ENCODE measurements at regions not wholly inside any gene's neighbourhood (a gene's known extent, or its start where the extent isn't known, plus 50 kb on each side); places are given as distances from the start of the nearest gene placed in this dataset.

GRCh38 chr18:10049747-10050146, 135.9 kb downstream of the VAPA start:
- TF ChIP-seq CTCF (IDR thresholded peaks at IDR 0.05; ENCODE audit: low read depth, low read length, poor library complexity, severe bottlenecking): no peak
- no peak for TF ChIP-seq EZH2phosphoT487 (IDR thresholded peaks at IDR 0.05; ENCODE audit: borderline replicate concordance, low read length)
